Calu3 (cell line): ENCODE measurements at regions not wholly inside any gene's neighbourhood (a gene's known extent, or its start where the extent isn't known, plus 50 kb on each side); places are given as distances from the start of the nearest gene placed in this dataset.

Source experiments
- BruUV-seq: library from RNA; stranded (reverse); fragments of 400-500 nt; replicated peaks from 2 replicates; lab custom pipeline; 2021; lab: Mats Ljungman, UMichigan
- CTCF ChIA-PET: fragments of 300-600 bp; sonication (Branson Sonifier 250); formaldehyde crosslinking; loops from one replicate; lab custom pipeline; 2022; ENCODE audit warnings: antibody characterized with exemption; lab: Charles Lee
- DNase-seq: peaks from one replicate; pipeline ENCODE4 v3.0.0; 2022
- H3K27ac Mint-ChIP-seq: one replicate; pipeline ENCODE4 v1.8.0; 2022; ENCODE audit warnings: mixed read lengths; ENCODE audit not compliant: unreplicated experiment
- H3K27me3 Mint-ChIP-seq: one replicate; pipeline ENCODE4 v1.8.0; 2022; ENCODE audit warnings: mixed read lengths; ENCODE audit not compliant: unreplicated experiment
- H3K36me3 Mint-ChIP-seq: one replicate; pipeline ENCODE4 v1.8.0; 2022; ENCODE audit warnings: mild to moderate bottlenecking, moderate library complexity, mixed read lengths; ENCODE audit not compliant: insufficient read depth, unreplicated experiment
- H3K4me1 Mint-ChIP-seq: one replicate; pipeline ENCODE4 v1.8.0; 2022; ENCODE audit warnings: mild to moderate bottlenecking, low read depth, mixed read lengths; ENCODE audit not compliant: unreplicated experiment
- H3K4me3 Mint-ChIP-seq: one replicate; pipeline ENCODE4 v1.8.0; 2022; ENCODE audit warnings: mild to moderate bottlenecking, low read depth, moderate library complexity, mixed read lengths; ENCODE audit not compliant: unreplicated experiment
- H3K9me3 Mint-ChIP-seq: one replicate; pipeline ENCODE4 v1.8.0; 2022; ENCODE audit warnings: low read depth, mixed read lengths; ENCODE audit not compliant: unreplicated experiment
- CTCF ChIP-seq: fragments of 200-600 bp; IDR thresholded peaks from one replicate; pipeline ENCODE4 v1.8.0; 2022; ENCODE audit warnings: antibody characterized with exemption; ENCODE audit not compliant: unreplicated experiment
- intact Hi-C: fragments of 100-400 bp; cut with micrococcal nuclease; formaldehyde crosslinking; loops from one replicate; pipeline ENCODE4 v1.10.0; 2022; ENCODE audit not compliant: unreplicated experiment

DNA sequence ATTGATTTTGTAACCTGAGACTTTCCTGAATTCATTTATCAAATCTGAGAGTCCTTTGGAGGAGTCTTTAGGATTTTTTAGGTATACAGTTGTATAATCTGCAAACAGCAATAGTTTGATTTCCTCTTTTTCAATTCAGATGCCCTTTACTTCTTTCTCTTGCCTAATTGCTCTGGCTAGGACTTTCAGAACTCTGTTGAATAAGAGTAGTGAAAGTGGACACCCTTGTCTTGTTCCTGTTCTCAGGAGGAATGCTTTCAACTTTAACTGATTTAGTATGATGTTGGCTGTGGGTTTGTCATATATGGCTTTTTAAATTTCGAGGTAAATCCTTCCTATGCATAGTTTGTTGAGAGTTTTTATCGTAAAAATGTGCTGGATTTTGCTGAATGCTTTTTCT lies 227.4 kb downstream of the CSNK2A3 start:
- TF ChIP-seq CTCF: no peak
- no TSS peak for BruUV-seq
- no peak overlapping the region for H3K27ac Mint-ChIP-seq
- H3K9me3 Mint-ChIP-seq: no peaks in the 10 kb centered on the region
- peaks cover 67% of the 10 kb centered on the region for H3K27me3 Mint-ChIP-seq
- CTCF ChIA-PET: no interaction called here
- intact Hi-C loops: no loop called here
- DNase-seq: no peak
- H3K4me3 Mint-ChIP-seq: no peak overlapping the region
- no peaks in the 10 kb centered on the region for H3K36me3 Mint-ChIP-seq
- H3K4me1 Mint-ChIP-seq: no peaks in the 10 kb centered on the region

DNA sequence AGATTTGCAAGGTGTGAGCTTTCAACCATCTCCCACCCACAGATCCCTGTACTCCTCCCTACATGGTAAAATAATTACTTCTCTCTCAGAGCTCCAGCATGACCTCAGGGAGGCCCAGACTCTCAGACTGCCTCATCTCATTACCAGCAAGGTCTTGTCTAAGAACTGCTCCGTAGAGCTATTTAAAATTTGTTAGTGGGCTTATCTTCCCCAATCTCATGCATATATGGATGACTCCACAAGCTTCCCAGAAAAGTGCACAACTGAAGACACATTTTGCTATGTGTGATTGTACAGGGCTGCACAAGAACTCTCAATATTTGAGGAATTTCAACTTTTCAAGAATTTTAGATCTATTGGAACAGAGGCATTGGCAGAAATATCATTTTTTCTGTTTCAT lies 230.3 kb downstream of the CSNK2A3 start:
- no peaks in the 10 kb centered on the region for H3K36me3 Mint-ChIP-seq
- H3K4me3 Mint-ChIP-seq: no peak overlapping the region
- BruUV-seq: no TSS peak

DNA sequence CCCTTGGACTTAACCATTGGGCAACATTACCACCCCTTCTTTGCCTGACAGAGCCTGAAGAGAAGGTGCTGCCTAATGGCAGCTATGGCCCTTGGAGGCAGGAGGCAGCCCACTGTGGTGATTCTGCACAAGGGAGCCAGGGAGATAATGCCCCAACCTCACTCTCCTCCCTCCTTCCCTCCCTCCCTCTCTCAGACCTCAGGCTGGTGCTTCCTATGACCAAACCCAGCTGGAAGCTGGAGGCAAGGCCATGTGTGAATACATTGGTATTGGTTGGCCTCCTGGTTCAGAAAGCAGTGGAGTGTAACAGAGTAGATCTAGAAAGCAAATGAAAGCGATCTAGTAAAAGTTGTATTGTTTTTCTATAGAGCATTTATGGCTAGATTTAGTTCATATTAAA lies 233.1 kb downstream of the CSNK2A3 start:
- Mint-ChIP-seq H3K27ac (no peak overlapping the region), H3K27me3 (peaks cover 59% of the 10 kb centered on the region), H3K9me3 (peaks cover 3% of the 10 kb centered on the region), H3K4me1 (no peaks in the 10 kb centered on the region), H3K4me3 (no peak overlapping the region), H3K36me3 (no peaks in the 10 kb centered on the region)
- no TSS peak for BruUV-seq
- CTCF ChIA-PET: no interaction called here
- TF ChIP-seq CTCF: no peak
- intact Hi-C loops: no loop called here
- no peak for DNase-seq

More for the DNA sequence above, 230.3 kb downstream of the CSNK2A3 start:
- Mint-ChIP-seq H3K27ac (no peak overlapping the region), H3K27me3 (peaks cover 59% of the 10 kb centered on the region), H3K9me3 (no peaks in the 10 kb centered on the region), H3K4me1 (no peaks in the 10 kb centered on the region)
- intact Hi-C loops: no loop called here
- CTCF ChIA-PET: no interaction called here
- DNase-seq: no peak
- TF ChIP-seq CTCF: no peak

GRCh38 chr11:11117730-11118129 lies 235.3 kb downstream of the CSNK2A3 start:
- no peak overlapping the region for H3K4me3 Mint-ChIP-seq
- BruUV-seq: no TSS peak
- intact Hi-C loops: no loop called here
- H3K27me3 Mint-ChIP-seq: peaks cover 59% of the 10 kb centered on the region
- TF ChIP-seq CTCF: no peak
- H3K9me3 Mint-ChIP-seq: peaks cover 3% of the 10 kb centered on the region
- H3K27ac Mint-ChIP-seq: no peak overlapping the region
- CTCF ChIA-PET: no interaction called here
- DNase-seq: no peak
- H3K36me3 Mint-ChIP-seq: no peaks in the 10 kb centered on the region
- no peaks in the 10 kb centered on the region for H3K4me1 Mint-ChIP-seq

- BruUV-seq: no TSS peak
- peaks cover 3% of the 10 kb centered on the region for H3K9me3 Mint-ChIP-seq
- intact Hi-C loops: no loop called here
- no peak for DNase-seq
- H3K27ac Mint-ChIP-seq: no peak overlapping the region
- CTCF ChIA-PET: no interaction called here
- no peak for TF ChIP-seq CTCF
- no peaks in the 10 kb centered on the region for H3K36me3 Mint-ChIP-seq
- H3K4me3 Mint-ChIP-seq: no peak overlapping the region
- peaks cover 49% of the 10 kb centered on the region for H3K27me3 Mint-ChIP-seq
- H3K4me1 Mint-ChIP-seq: no peaks in the 10 kb centered on the region
Measured at GRCh38 chr11:11115475-11115874, 237.6 kb downstream of the CSNK2A3 start.
